ENCODE measurements at regions not wholly inside any gene's neighbourhood (a gene's known extent, or its start where the extent isn't known, plus 50 kb on each side); places are given as distances from the start of the nearest gene placed in this dataset.
"Not testable (repeated sequence)": the region's sequence is repeated elsewhere in the genome, so short reads cannot be mapped to it uniquely, and the experiment has no call there.

GRCh38 chrX:124260845-124261244 is 71.6 kb upstream of the TEX13D start:
- intact Hi-C loops (cut with DNase I) = no loop called here

DNA sequence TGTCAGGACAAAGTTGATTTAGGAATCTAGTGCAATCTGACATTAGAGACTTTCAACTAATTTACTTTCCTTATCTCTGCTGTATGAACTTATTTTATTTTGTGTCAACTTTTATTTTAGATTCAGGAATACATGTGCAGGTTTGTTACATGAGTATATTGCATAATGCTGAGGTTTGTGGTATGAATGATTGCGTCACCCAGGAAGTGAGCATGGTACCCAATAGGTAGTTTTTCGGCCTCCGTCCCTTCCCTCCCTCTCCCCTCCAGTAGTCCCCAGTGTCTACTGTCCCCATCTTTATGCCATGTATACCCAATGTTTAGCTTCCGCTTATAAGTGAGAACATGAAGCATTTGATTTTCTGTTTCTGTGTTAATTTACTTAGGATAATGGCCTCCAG is 68.7 kb upstream of the TEX13D start:
- TF ChIP-seq CTCF (IDR thresholded peaks at IDR 0.05) = no peak
- Histone ChIP-seq H3K36me3 (no peaks in the 10 kb centered on the region), H3K27me3 (ENCODE audit: low read depth) (no peaks in the 10 kb centered on the region), H3K27ac (no peak overlapping the region), H3K4me3 (no peak overlapping the region), H3K4me1 (no peaks in the 10 kb centered on the region), H3K9me3 (no peaks in the 10 kb centered on the region)
- no peak for ATAC-seq
- no peak for DNase-seq
- intact Hi-C loops (cut with DNase I) = no loop called here

More at GRCh38 chrX:124260845-124261244, 71.6 kb upstream of the TEX13D start:
- no peaks in the 10 kb centered on the region for H3K4me1 ChIP-seq
- H3K27me3 ChIP-seq (ENCODE audit: low read depth) = no peaks in the 10 kb centered on the region
- ATAC-seq (no peak), DNase-seq (no peak)
- H3K4me3 ChIP-seq = no peak overlapping the region
- no peaks in the 10 kb centered on the region for H3K9me3 ChIP-seq
- H3K36me3 ChIP-seq = no peaks in the 10 kb centered on the region
- H3K27ac ChIP-seq = no peak overlapping the region
- no peak for TF ChIP-seq CTCF (IDR thresholded peaks at IDR 0.05)

- Histone ChIP-seq H3K36me3 (no peaks in the 10 kb centered on the region), H3K4me3 (no peak overlapping the region), H3K27me3 (ENCODE audit: low read depth) (no peaks in the 10 kb centered on the region), H3K4me1 (no peaks in the 10 kb centered on the region), H3K27ac (no peak overlapping the region), H3K9me3 (no peaks in the 10 kb centered on the region)
- DNase-seq = no peak
- no peak for ATAC-seq
- TF ChIP-seq CTCF (IDR thresholded peaks at IDR 0.05) = no peak
- intact Hi-C loops (cut with DNase I) = no loop called here
Observed at GRCh38 chrX:124268099-124268498, 64.4 kb upstream of the TEX13D start.

GRCh38 chrX:124269881-124270280 is 62.6 kb upstream of the TEX13D start:
- H3K36me3 ChIP-seq = no peaks in the 10 kb centered on the region
- no peak for DNase-seq
- no peak for ATAC-seq
- no peaks in the 10 kb centered on the region for H3K9me3 ChIP-seq
- H3K27me3 ChIP-seq (ENCODE audit: low read depth) = no peaks in the 10 kb centered on the region
- H3K4me1 ChIP-seq = no peaks in the 10 kb centered on the region
- TF ChIP-seq CTCF (IDR thresholded peaks at IDR 0.05) = no peak
- H3K27ac ChIP-seq = no peak overlapping the region
- intact Hi-C loops (cut with DNase I) = no loop called here
- H3K4me3 ChIP-seq = no peak overlapping the region

- DNase-seq; intact Hi-C loops (cut with DNase I); H3K4me1 ChIP-seq; ATAC-seq; H3K36me3 ChIP-seq; H3K27me3 ChIP-seq (ENCODE audit: low read depth); H3K9me3 ChIP-seq; H3K4me3 ChIP-seq; H3K27ac ChIP-seq: not testable (repeated sequence)
Observed at GRCh38 chrX:124271599-124271998, 60.9 kb upstream of the TEX13D start.

GRCh38 chrX:124272370-124272982 is 60.0 kb upstream of the TEX13D start:
- no peaks in the 10 kb centered on the region for H3K9me3 ChIP-seq
- H3K36me3 ChIP-seq = no peaks in the 10 kb centered on the region
- H3K27me3 ChIP-seq (ENCODE audit: low read depth) = no peaks in the 10 kb centered on the region
- intact Hi-C loops (cut with DNase I) = no loop called here
- ATAC-seq (no peak), DNase-seq (no peak)
- TF ChIP-seq CTCF (IDR thresholded peaks at IDR 0.05) = no peak
- no peaks in the 10 kb centered on the region for H3K4me1 ChIP-seq
- H3K4me3 ChIP-seq = no peak overlapping the region
- H3K27ac ChIP-seq = no peak overlapping the region

Data from lower lobe of right lung (tissue), 2 donors.